Endodermal cell (in vitro differentiated cells): ENCODE measurements at regions not wholly inside any gene's neighbourhood (a gene's known extent, or its start where the extent isn't known, plus 50 kb on each side); places are given as distances from the start of the nearest gene placed in this dataset.

Source experiments
- DNase-seq: peaks from one replicate; pipeline ENCODE4 v3.0.0-alpha.2; 2017
- H3K27ac ChIP-seq: 2 replicates; pipeline ENCODE4 v1.5.1; 2013; ENCODE audit warnings: mild to moderate bottlenecking, low read depth, low read length, moderate library complexity
- H3K27me3 ChIP-seq: 2 replicates; pipeline ENCODE4 v1.6.1; 2013; ENCODE audit warnings: mild to moderate bottlenecking, low read length, moderate library complexity; ENCODE audit not compliant: insufficient read depth, control insufficient read depth, poor library complexity, severe bottlenecking
- H3K36me3 ChIP-seq: 2 replicates; pipeline ENCODE4 v1.7.0; 2013; ENCODE audit warnings: mild to moderate bottlenecking, low read length, moderate library complexity; ENCODE audit not compliant: control insufficient read depth, insufficient read depth
- H3K4me1 ChIP-seq: one replicate; pipeline ENCODE4 v1.7.0; 2013; ENCODE audit warnings: low read length; ENCODE audit not compliant: control insufficient read depth, insufficient read depth
- H3K4me3 ChIP-seq: 2 replicates; pipeline ENCODE4 v1.5.1; 2013; ENCODE audit warnings: mild to moderate bottlenecking, low read length, moderate library complexity
- H3K9ac ChIP-seq: 2 replicates; pipeline ENCODE4 v1.6.1; 2013; ENCODE audit warnings: mild to moderate bottlenecking, low read length, moderate library complexity; ENCODE audit not compliant: poor library complexity, severe bottlenecking; ENCODE audit errors: extremely low read depth
- H3K9me3 ChIP-seq: 2 replicates; pipeline ENCODE4 v1.6.1; 2013; ENCODE audit warnings: mild to moderate bottlenecking, low read length, moderate library complexity; ENCODE audit not compliant: control insufficient read depth
- H3K27ac Mint-ChIP-seq: 2 replicates; pipeline ENCODE4 v1.8.0; 2020; ENCODE audit warnings: mixed read lengths
- H3K27me3 Mint-ChIP-seq: 2 replicates; pipeline ENCODE4 v1.8.0; 2021; ENCODE audit warnings: mild to moderate bottlenecking, mixed read lengths; ENCODE audit not compliant: insufficient read depth
- H3K36me3 Mint-ChIP-seq: 2 replicates; pipeline ENCODE4 v1.8.0; 2020; ENCODE audit warnings: low read depth, mixed read lengths
- H3K4me1 Mint-ChIP-seq: 2 replicates; pipeline ENCODE4 v1.8.0; 2020; ENCODE audit warnings: mixed read lengths
- H3K4me3 Mint-ChIP-seq: 2 replicates; pipeline ENCODE4 v1.8.0; 2020; ENCODE audit warnings: mild to moderate bottlenecking, moderate library complexity, mixed read lengths
- H3K9me3 Mint-ChIP-seq: 2 replicates; pipeline ENCODE4 v1.8.0; 2020; ENCODE audit warnings: mild to moderate bottlenecking, mixed read lengths
- WGBS, 2 experiments: methylation state at CpG; one replicate each; pipeline versions ENCODE4 v1.1.5 to v1.1.7; 2013; ENCODE audit warnings: missing lambda C conversion rate in 2 of 2, mixed read lengths in 1 of 2; ENCODE audit not compliant: insufficient coverage in 1 of 2, insufficient read length in 1 of 2; 5-methylcytosine and 5-hydroxymethylcytosine counted together
- TF ChIP-seq, protein P1 (sequence below): fragments of 200-600 bp; sonication (generic); conservative IDR thresholded peaks from 2 replicates; pipeline ENCODE4 v1.5.0; 2021; ENCODE audit warnings: antibody characterized with exemption, mild to moderate bottlenecking

DNA sequence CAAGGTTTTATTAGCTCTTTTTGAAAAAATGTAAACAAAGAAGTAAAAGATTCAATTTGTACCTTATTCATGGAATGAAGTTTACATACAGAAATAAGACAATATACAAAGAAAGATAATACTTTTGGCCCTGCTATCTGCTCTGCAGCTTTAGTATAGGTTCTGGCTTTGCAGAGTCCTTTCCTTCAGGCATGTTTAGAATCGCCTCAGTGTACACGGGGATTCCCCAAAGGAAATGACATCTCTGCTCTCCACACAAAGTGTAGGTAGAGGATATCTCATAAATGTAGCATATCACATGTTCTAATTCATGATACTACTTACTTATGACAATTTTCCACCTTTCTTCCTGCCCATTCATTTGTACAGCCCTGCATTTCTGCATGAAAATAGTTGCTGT lies 222.6 kb upstream of the DPYD start:
- H3K4me3 Mint-ChIP-seq = no peak overlapping the region
- H3K27ac ChIP-seq = no peak overlapping the region
- DNase-seq = no peak
- no peak overlapping the region for H3K9ac ChIP-seq
- 92% methylated on average over 2 of the region's 2 CpGs; no CpG with 5 or more reads in 1 of the 2 experiments for WGBS, 2 experiments
- no peaks in the 10 kb centered on the region for H3K36me3 Mint-ChIP-seq
- H3K9me3 Mint-ChIP-seq = no peaks in the 10 kb centered on the region
- H3K27me3 Mint-ChIP-seq = no peaks in the 10 kb centered on the region
- H3K4me1 ChIP-seq = no peaks in the 10 kb centered on the region
- no peaks in the 10 kb centered on the region for H3K9me3 ChIP-seq
- no peaks in the 10 kb centered on the region for H3K36me3 ChIP-seq
- no peak overlapping the region for H3K4me3 ChIP-seq
- H3K4me1 Mint-ChIP-seq = no peaks in the 10 kb centered on the region
- TF ChIP-seq, protein P1, sequence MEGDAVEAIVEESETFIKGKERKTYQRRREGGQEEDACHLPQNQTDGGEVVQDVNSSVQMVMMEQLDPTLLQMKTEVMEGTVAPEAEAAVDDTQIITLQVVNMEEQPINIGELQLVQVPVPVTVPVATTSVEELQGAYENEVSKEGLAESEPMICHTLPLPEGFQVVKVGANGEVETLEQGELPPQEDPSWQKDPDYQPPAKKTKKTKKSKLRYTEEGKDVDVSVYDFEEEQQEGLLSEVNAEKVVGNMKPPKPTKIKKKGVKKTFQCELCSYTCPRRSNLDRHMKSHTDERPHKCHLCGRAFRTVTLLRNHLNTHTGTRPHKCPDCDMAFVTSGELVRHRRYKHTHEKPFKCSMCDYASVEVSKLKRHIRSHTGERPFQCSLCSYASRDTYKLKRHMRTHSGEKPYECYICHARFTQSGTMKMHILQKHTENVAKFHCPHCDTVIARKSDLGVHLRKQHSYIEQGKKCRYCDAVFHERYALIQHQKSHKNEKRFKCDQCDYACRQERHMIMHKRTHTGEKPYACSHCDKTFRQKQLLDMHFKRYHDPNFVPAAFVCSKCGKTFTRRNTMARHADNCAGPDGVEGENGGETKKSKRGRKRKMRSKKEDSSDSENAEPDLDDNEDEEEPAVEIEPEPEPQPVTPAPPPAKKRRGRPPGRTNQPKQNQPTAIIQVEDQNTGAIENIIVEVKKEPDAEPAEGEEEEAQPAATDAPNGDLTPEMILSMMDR = no peak
- no peaks in the 10 kb centered on the region for H3K27me3 ChIP-seq
- H3K27ac Mint-ChIP-seq = no peak overlapping the region

DNA sequence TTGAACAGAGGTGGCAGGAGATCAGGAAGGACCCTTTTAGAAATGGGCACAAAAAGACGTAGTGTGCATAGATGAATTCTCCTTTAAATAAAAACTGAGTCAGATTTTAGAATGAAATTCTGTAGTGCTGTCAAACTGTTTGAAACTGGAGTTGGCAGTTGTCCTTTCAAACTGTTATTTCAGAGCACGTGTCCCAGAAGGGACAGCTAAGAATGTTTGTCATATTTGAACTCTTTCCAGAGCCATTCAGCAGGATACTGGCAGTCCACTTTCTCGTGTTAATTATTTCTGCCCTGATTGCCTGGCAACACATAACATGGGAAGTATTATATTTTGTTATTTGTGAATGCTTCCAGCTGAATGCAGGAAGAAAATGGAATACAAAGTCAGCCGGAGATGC lies 212.3 kb upstream of the DPYD start:
- DNase-seq = no peak
- Mint-ChIP-seq H3K27ac (no peak overlapping the region), H3K4me3 (no peak overlapping the region), H3K27me3 (no peaks in the 10 kb centered on the region), H3K9me3 (no peaks in the 10 kb centered on the region), H3K4me1 (no peaks in the 10 kb centered on the region), H3K36me3 (no peaks in the 10 kb centered on the region)
- no peak overlapping the region for H3K4me3 ChIP-seq
- TF ChIP-seq, protein P1 = no peak
- H3K27me3 ChIP-seq = no peaks in the 10 kb centered on the region
- no peak overlapping the region for H3K27ac ChIP-seq
- no peak overlapping the region for H3K9ac ChIP-seq
- no peaks in the 10 kb centered on the region for H3K9me3 ChIP-seq
- WGBS, 2 experiments = 93 to 100% methylated on average over 2 to 4 of the region's 4 CpGs
- H3K36me3 ChIP-seq = no peaks in the 10 kb centered on the region
- H3K4me1 ChIP-seq = no peaks in the 10 kb centered on the region

DNA sequence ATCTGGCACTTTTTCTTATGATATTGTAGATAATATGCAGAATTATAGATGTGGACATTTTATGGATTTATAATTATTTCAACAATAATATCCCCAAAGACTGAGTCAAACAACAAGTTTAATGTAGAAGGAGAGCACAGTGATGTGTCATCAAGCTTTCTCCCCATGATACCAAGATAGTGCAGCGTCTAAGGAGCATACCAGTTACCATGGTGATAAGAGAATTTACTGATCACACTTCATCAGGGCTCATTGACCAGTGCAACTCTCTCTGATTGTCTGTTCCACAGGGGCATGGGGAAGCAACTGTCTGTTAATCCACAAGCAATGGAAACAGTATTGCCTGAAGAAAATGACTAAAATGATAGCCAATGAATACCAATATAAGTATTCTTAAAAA lies 209.6 kb upstream of the DPYD start:
- TF ChIP-seq, protein P1 = no peak
- Mint-ChIP-seq H3K27me3 (no peaks in the 10 kb centered on the region), H3K36me3 (no peaks in the 10 kb centered on the region), H3K27ac (no peak overlapping the region), H3K9me3 (no peaks in the 10 kb centered on the region), H3K4me1 (no peaks in the 10 kb centered on the region), H3K4me3 (no peak overlapping the region)
- Histone ChIP-seq H3K9ac (no peak overlapping the region), H3K4me1 (no peaks in the 10 kb centered on the region), H3K36me3 (no peaks in the 10 kb centered on the region), H3K9me3 (no peaks in the 10 kb centered on the region), H3K4me3 (no peak overlapping the region), H3K27me3 (no peaks in the 10 kb centered on the region), H3K27ac (no peak overlapping the region)
- 56 to 77% methylated on average over 1 of the region's 1 CpG for WGBS, 2 experiments
- no peak for DNase-seq
